ENCODE measurements at regions not wholly inside any gene's neighbourhood (a gene's known extent, or its start where the extent isn't known, plus 50 kb on each side); places are given as distances from the start of the nearest gene placed in this dataset.

DNA sequence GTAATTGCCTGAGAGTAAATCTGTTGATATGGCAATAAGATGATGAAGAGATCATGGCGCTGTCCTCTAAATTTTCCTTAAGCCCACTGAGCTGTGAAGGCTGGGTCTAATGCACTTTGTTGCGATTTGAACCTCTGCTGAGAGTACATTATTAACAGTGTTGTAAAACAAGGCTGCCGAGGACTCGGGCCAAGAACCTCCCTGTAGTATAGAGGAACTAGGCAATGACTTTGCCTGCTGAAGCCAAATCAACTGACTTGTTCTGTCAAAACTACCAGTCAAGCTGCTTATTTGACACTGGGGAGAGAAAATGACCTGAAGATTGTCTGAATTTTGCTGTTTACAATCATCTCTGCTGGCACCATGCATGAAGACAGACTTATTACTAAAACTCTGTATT is 1154.7 kb downstream of the DTWD2 start:
- Mint-ChIP-seq H3K27me3 (ENCODE audit: insufficient read depth) (no peaks in the 10 kb centered on the region; the same call in 1 of the 2 replicates), H3K9me3 (no peaks in the 10 kb centered on the region), H3K4me1 (ENCODE audit: low read depth) (no peaks in the 10 kb centered on the region), H3K27ac (no peak overlapping the region), H3K36me3 (ENCODE audit: low read depth) (no peaks in the 10 kb centered on the region), H3K4me3 (no peak overlapping the region)
- no peak for TF ChIP-seq CTCF (IDR thresholded peaks at IDR 0.05)
- no peak for DNase-seq

- Mint-ChIP-seq H3K27me3 (ENCODE audit: insufficient read depth) (no peaks in the 10 kb centered on the region; the same call in 1 of the 2 replicates), H3K4me3 (no peak overlapping the region), H3K36me3 (ENCODE audit: low read depth) (no peaks in the 10 kb centered on the region), H3K4me1 (ENCODE audit: low read depth) (no peaks in the 10 kb centered on the region), H3K9me3 (peaks cover 3% of the 10 kb centered on the region; the same call in 1 of the 2 replicates), H3K27ac (no peak overlapping the region)
- TF ChIP-seq CTCF (IDR thresholded peaks at IDR 0.05), result no peak
- DNase-seq, result no peak
These were observed 1158.7 kb downstream of the DTWD2 start for GRCh38 chr5:117829646-117830045.

- no peak for DNase-seq
- H3K4me3 Mint-ChIP-seq, result no peak overlapping the region
- peaks cover 18% of the 10 kb centered on the region for H3K9me3 Mint-ChIP-seq
- peaks cover 12% of the 10 kb centered on the region for H3K36me3 Mint-ChIP-seq (ENCODE audit: low read depth)
- no peak overlapping the region for H3K27ac Mint-ChIP-seq
- TF ChIP-seq CTCF (IDR thresholded peaks at IDR 0.05), result no peak
- H3K4me1 Mint-ChIP-seq (ENCODE audit: low read depth), result no peaks in the 10 kb centered on the region
- H3K27me3 Mint-ChIP-seq (ENCODE audit: insufficient read depth), result no peaks in the 10 kb centered on the region
These were observed 1174.5 kb downstream of the DTWD2 start for GRCh38 chr5:117813850-117814249.

GRCh38 chr5:117812861-117813260 is 1175.5 kb downstream of the DTWD2 start:
- peaks cover 12% of the 10 kb centered on the region for H3K36me3 Mint-ChIP-seq (ENCODE audit: low read depth)
- no peaks in the 10 kb centered on the region for H3K27me3 Mint-ChIP-seq (ENCODE audit: insufficient read depth)
- no peak overlapping the region for H3K4me3 Mint-ChIP-seq
- no peak for TF ChIP-seq CTCF (IDR thresholded peaks at IDR 0.05)
- no peaks in the 10 kb centered on the region for H3K4me1 Mint-ChIP-seq (ENCODE audit: low read depth)
- no peak for DNase-seq
- H3K27ac Mint-ChIP-seq, result no peak overlapping the region
- peaks cover 18% of the 10 kb centered on the region for H3K9me3 Mint-ChIP-seq

- Mint-ChIP-seq H3K9me3 (peaks cover 3% of the 10 kb centered on the region; the same call in 1 of the 2 replicates), H3K36me3 (ENCODE audit: low read depth) (peaks cover 16% of the 10 kb centered on the region), H3K27me3 (ENCODE audit: insufficient read depth) (no peaks in the 10 kb centered on the region), H3K4me3 (no peak overlapping the region), H3K27ac (no peak overlapping the region), H3K4me1 (ENCODE audit: low read depth) (peaks cover 21% of the 10 kb centered on the region)
- no peak for DNase-seq
- TF ChIP-seq CTCF (IDR thresholded peaks at IDR 0.05), result no peak
These were observed 1179.1 kb downstream of the DTWD2 start for GRCh38 chr5:117809251-117809650.

- Mint-ChIP-seq H3K36me3 (ENCODE audit: low read depth) (peaks cover 33% of the 10 kb centered on the region), H3K4me3 (no peak overlapping the region), H3K27me3 (ENCODE audit: insufficient read depth) (no peaks in the 10 kb centered on the region), H3K9me3 (peaks cover 19% of the 10 kb centered on the region), H3K4me1 (ENCODE audit: low read depth) (peaks cover 62% of the 10 kb centered on the region), H3K27ac (peak overlapping the region; percentile 32)
- no peak for DNase-seq
- TF ChIP-seq CTCF (IDR thresholded peaks at IDR 0.05), result no peak
These were observed 1183.3 kb downstream of the DTWD2 start for GRCh38 chr5:117805058-117805457.

Measured in HFFc6 (cell line).